ENCODE measurements at regions not wholly inside any gene's neighbourhood (a gene's known extent, or its start where the extent isn't known, plus 50 kb on each side); places are given as distances from the start of the nearest gene placed in this dataset.

DNA sequence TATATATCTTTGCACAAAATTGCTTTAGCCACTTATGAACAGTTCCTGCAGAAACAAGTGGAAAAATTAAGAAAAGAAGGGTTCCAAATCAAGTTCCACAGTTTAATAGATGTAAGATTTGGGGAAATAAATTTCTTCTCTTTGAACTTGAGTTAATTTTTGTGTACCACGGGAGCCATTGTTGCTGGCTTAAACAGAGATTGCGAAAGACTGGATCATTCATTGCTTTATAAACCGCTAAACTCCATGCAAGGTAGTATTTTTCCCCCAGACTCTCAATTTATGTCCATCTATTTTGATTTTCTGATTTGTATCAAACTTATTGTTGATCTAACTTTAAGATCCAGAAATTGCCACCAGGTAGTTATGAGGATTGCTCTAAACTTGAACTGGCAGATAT is 246.1 kb upstream of the ADGRL4 start:
- ChIA-PET CTCF (no interaction called here), POLR2A (no interaction called here)
- no peaks in the 10 kb centered on the region for H3K27me3 Mint-ChIP-seq
- TF ChIP-seq, protein P1, sequence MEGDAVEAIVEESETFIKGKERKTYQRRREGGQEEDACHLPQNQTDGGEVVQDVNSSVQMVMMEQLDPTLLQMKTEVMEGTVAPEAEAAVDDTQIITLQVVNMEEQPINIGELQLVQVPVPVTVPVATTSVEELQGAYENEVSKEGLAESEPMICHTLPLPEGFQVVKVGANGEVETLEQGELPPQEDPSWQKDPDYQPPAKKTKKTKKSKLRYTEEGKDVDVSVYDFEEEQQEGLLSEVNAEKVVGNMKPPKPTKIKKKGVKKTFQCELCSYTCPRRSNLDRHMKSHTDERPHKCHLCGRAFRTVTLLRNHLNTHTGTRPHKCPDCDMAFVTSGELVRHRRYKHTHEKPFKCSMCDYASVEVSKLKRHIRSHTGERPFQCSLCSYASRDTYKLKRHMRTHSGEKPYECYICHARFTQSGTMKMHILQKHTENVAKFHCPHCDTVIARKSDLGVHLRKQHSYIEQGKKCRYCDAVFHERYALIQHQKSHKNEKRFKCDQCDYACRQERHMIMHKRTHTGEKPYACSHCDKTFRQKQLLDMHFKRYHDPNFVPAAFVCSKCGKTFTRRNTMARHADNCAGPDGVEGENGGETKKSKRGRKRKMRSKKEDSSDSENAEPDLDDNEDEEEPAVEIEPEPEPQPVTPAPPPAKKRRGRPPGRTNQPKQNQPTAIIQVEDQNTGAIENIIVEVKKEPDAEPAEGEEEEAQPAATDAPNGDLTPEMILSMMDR (IDR thresholded peaks at IDR 0.05), result no peak
- intact Hi-C loops (cut with DNase I, micrococcal nuclease), result no loop called here
- H3K4me1 Mint-ChIP-seq (ENCODE audit: low read depth), result no peaks in the 10 kb centered on the region
- no peak overlapping the region for H3K4me3 ChIP-seq (ENCODE audit: low read length)
- H3K9me3 ChIP-seq (ENCODE audit: control insufficient read depth in 1 of 2, insufficient read depth in 1 of 2, low read length in 2 of 2), result no peaks in the 10 kb centered on the region
- no peak overlapping the region for H3K27ac Mint-ChIP-seq
- H3K27ac ChIP-seq (ENCODE audit: low read depth in 1 of 2, low read length in 2 of 2), result no peak overlapping the region
- H3K36me3 Mint-ChIP-seq (ENCODE audit: low read depth), result no peaks in the 10 kb centered on the region
- H3K27me3 ChIP-seq (ENCODE audit: control insufficient read depth in 1 of 2, insufficient read depth in 2 of 2, low read length in 2 of 2), result no peaks in the 10 kb centered on the region
- DNase-seq, result no peak
- no peak overlapping the region for H3K4me3 Mint-ChIP-seq
- ATAC-seq (ENCODE audit: poor library complexity), result no peak
- H3K36me3 ChIP-seq (ENCODE audit: insufficient read depth, low read length), result no peaks in the 10 kb centered on the region
- H3K9me3 Mint-ChIP-seq, result no peaks in the 10 kb centered on the region
- H3K4me1 ChIP-seq (ENCODE audit: insufficient read depth, low read length), result no peaks in the 10 kb centered on the region

DNA sequence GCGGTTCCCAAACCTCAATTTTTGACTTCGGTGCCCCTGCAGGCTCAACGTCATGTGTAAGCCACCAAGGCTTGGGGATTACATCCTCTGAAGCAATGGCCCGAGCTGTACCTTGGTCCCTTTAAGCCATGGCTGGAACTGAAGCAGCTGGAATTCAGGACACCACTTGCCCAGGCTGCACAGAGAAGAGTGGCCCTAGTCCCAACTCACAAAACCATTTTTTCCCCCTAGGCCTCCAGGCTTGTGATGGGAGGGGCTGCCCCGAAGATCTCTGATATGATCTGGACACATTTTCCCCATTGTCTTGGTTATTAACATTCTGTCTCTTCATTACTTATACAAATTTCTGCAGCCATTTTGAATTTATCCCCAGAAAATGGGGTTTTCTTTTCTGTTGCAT is 233.3 kb upstream of the ADGRL4 start:
- H3K4me3 ChIP-seq (ENCODE audit: low read length), result no peak overlapping the region
- no peaks in the 10 kb centered on the region for H3K27me3 ChIP-seq (ENCODE audit: control insufficient read depth in 1 of 2, insufficient read depth in 2 of 2, low read length in 2 of 2)
- ATAC-seq (ENCODE audit: poor library complexity), result no peak
- POLR2A ChIA-PET, result no interaction called here
- H3K36me3 Mint-ChIP-seq (ENCODE audit: low read depth), result no peaks in the 10 kb centered on the region
- TF ChIP-seq, protein P1 (IDR thresholded peaks at IDR 0.05), result no peak
- no peaks in the 10 kb centered on the region for H3K4me1 Mint-ChIP-seq (ENCODE audit: low read depth)
- H3K36me3 ChIP-seq (ENCODE audit: insufficient read depth, low read length), result no peaks in the 10 kb centered on the region
- intact Hi-C loops (cut with DNase I, micrococcal nuclease), result no loop called here
- H3K9me3 ChIP-seq (ENCODE audit: control insufficient read depth in 1 of 2, insufficient read depth in 1 of 2, low read length in 2 of 2), result peaks cover 3 to 8% of the 10 kb centered on the region in 2 experiments
- CTCF ChIA-PET, result no interaction called here
- no peak overlapping the region for H3K27ac ChIP-seq (ENCODE audit: low read depth in 1 of 2, low read length in 2 of 2)
- H3K4me3 Mint-ChIP-seq, result no peak overlapping the region
- H3K27ac Mint-ChIP-seq, result no peak overlapping the region
- DNase-seq, result no peak
- H3K9me3 Mint-ChIP-seq, result peaks cover 5% of the 10 kb centered on the region
- H3K4me1 ChIP-seq (ENCODE audit: insufficient read depth, low read length), result no peaks in the 10 kb centered on the region
- H3K27me3 Mint-ChIP-seq, result no peaks in the 10 kb centered on the region

DNA sequence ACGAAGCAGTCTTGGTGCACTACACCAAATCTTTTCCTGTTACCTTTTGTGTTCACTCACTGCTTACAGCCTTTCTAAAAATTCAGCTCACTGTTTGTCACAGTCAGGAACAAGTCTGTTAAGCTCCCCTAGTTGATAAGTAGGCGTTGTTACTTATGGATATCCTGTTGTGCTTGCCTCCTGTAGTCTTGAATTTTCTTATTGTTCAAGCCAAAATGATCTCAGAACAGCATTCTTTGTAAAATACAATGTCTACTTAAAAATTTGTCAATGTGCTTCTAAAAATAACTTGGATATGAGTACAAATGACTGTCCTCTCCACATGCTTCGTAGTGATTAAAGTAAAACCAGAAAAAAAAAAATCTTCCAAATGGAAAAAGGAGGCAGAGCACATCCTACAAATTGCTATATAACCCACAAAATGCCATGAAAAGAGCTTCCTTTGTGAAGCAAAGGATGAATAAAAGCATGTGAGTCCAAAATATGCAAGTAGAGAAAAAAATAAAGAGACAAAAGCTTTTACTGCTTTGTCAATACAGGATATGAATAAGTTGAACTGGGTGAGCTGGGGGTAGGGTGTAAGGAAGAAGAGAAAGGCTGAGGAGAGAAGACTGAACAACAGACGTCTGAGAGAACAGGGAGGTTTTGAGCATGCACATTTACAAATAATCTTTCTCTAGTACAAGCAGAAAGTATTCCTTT is 228.9 kb upstream of the ADGRL4 start:
- DNase-seq (no peak), ATAC-seq (ENCODE audit: poor library complexity) (no peak)
- Histone ChIP-seq H3K4me1 (ENCODE audit: insufficient read depth, low read length) (no peaks in the 10 kb centered on the region), H3K4me3 (ENCODE audit: low read length) (no peak overlapping the region), H3K9me3 (ENCODE audit: control insufficient read depth in 1 of 2, insufficient read depth in 1 of 2, low read length in 2 of 2) (peaks cover 3 to 8% of the 10 kb centered on the region in 2 experiments), H3K27ac (ENCODE audit: low read depth in 1 of 2, low read length in 2 of 2) (no peak overlapping the region), H3K27me3 (ENCODE audit: control insufficient read depth in 1 of 2, insufficient read depth in 2 of 2, low read length in 2 of 2) (no peaks in the 10 kb centered on the region), H3K36me3 (ENCODE audit: insufficient read depth, low read length) (no peaks in the 10 kb centered on the region)
- Mint-ChIP-seq H3K27ac (no peak overlapping the region), H3K4me3 (no peak overlapping the region), H3K27me3 (no peaks in the 10 kb centered on the region), H3K9me3 (peaks cover 5% of the 10 kb centered on the region), H3K4me1 (ENCODE audit: low read depth) (no peaks in the 10 kb centered on the region), H3K36me3 (ENCODE audit: low read depth) (no peaks in the 10 kb centered on the region)
- CTCF ChIA-PET, result no interaction called here
- POLR2A ChIA-PET, result no interaction called here
- TF ChIP-seq, protein P1 (IDR thresholded peaks at IDR 0.05), result no peak
- intact Hi-C loops (cut with DNase I, micrococcal nuclease), result no loop called here
